Neuronal stem cell (in vitro differentiated cells): ENCODE measurements at regions not wholly inside any gene's neighbourhood (a gene's known extent, or its start where the extent isn't known, plus 50 kb on each side); places are given as distances from the start of the nearest gene placed in this dataset.

Source experiments
- DNase-seq: peaks from one replicate; pipeline ENCODE4 v3.0.0-alpha.2; 2013; ENCODE audit warnings: low spot score
- H2AFZ ChIP-seq: one replicate; pipeline ENCODE4 v1.6.1; 2013; ENCODE audit warnings: mild to moderate bottlenecking, low read length, inconsistent platforms
- H2AK5ac ChIP-seq: 2 replicates; pipeline ENCODE4 v1.6.1; 2013; ENCODE audit warnings: low read depth, mild to moderate bottlenecking, inconsistent platforms, low read length, moderate library complexity, mixed read lengths
- H2BK120ac ChIP-seq: 2 replicates; pipeline ENCODE4 v1.6.1; 2013; ENCODE audit warnings: low read depth, mild to moderate bottlenecking, inconsistent platforms, low read length, moderate library complexity, mixed read lengths
- H2BK12ac ChIP-seq: one replicate; pipeline ENCODE4 v1.6.1; 2013; ENCODE audit warnings: low read length, inconsistent platforms
- H2BK15ac ChIP-seq: 2 replicates; pipeline ENCODE4 v1.6.1; 2013; ENCODE audit warnings: mild to moderate bottlenecking, low read length, inconsistent platforms, mixed read lengths
- H2BK5ac ChIP-seq: one replicate; pipeline ENCODE4 v1.6.1; 2013; ENCODE audit warnings: inconsistent platforms, mild to moderate bottlenecking, low read length, moderate library complexity
- H3K14ac ChIP-seq: one replicate; pipeline ENCODE4 v1.6.1; 2013; ENCODE audit warnings: low read length, inconsistent platforms
- H3K18ac ChIP-seq: 2 replicates; pipeline ENCODE4 v1.6.1; 2013; ENCODE audit warnings: low read length, inconsistent platforms
- H3K23ac ChIP-seq: 2 replicates; pipeline ENCODE4 v1.6.1; 2013; ENCODE audit warnings: low read depth, mild to moderate bottlenecking, mixed read lengths, low read length, inconsistent platforms; ENCODE audit not compliant: poor library complexity
- H3K27ac ChIP-seq: replicated peaks from 3 replicates; pipeline ENCODE4 v1.5.1; 2013; ENCODE audit warnings: low read length, inconsistent platforms
- H3K27me3 ChIP-seq, 3 experiments: 2 replicates each; pipeline ENCODE4 v1.6.1; 2013; ENCODE audit warnings: low read length in 3 of 3, mild to moderate bottlenecking in 2 of 3, inconsistent platforms in 1 of 3, low read depth in 1 of 3, mixed read lengths in 1 of 3, moderate library complexity in 1 of 3; ENCODE audit not compliant: control insufficient read depth in 3 of 3, insufficient read depth in 3 of 3
- H3K36me3 ChIP-seq, 2 donors: replicated peaks in 1 of 2; 2 replicates each; pipeline ENCODE4 v1.6.1; 2013; ENCODE audit warnings: low read length in 2 of 2; ENCODE audit not compliant: control insufficient read depth in 2 of 2, insufficient read depth in 2 of 2
- H3K4ac ChIP-seq: 2 replicates; pipeline ENCODE4 v1.6.1; 2013; ENCODE audit warnings: inconsistent platforms, mild to moderate bottlenecking, low read length, moderate library complexity
- H3K4me1 ChIP-seq, 2 donors: 1 replicate in 1 of 2; 2 replicates in 1 of 2; pipeline ENCODE4 v1.6.1; 2013; ENCODE audit warnings: low read length in 2 of 2, low read depth in 1 of 2; ENCODE audit not compliant: control insufficient read depth in 2 of 2, insufficient read depth in 1 of 2
- H3K4me2 ChIP-seq: one replicate; pipeline ENCODE4 v1.6.1; 2013; ENCODE audit warnings: mild to moderate bottlenecking, low read length, inconsistent platforms; ENCODE audit not compliant: insufficient read depth, poor library complexity, severe bottlenecking
- H3K4me3 ChIP-seq, 2 donors: 2 replicates each; pipeline ENCODE4 v1.5.1; 2013; ENCODE audit warnings: low read length in 2 of 2, mild to moderate bottlenecking in 2 of 2, inconsistent platforms in 1 of 2, moderate library complexity in 1 of 2
- H3K79me1 ChIP-seq: one replicate; pipeline ENCODE4 v1.6.1; 2013; ENCODE audit warnings: low read depth, mild to moderate bottlenecking, inconsistent platforms, low read length, moderate library complexity
- H3K9ac ChIP-seq: one replicate; pipeline ENCODE4 v1.6.1; 2013; ENCODE audit warnings: mild to moderate bottlenecking, low read depth, low read length, inconsistent platforms; ENCODE audit not compliant: poor library complexity
- H3K9me3 ChIP-seq, 2 donors: replicated peaks in 1 of 2; 2 replicates each; pipeline versions ENCODE3 to v1.6.1; 2013; ENCODE audit warnings: low read length in 2 of 2, mild to moderate bottlenecking in 2 of 2, inconsistent platforms in 1 of 2, low read depth in 1 of 2, mixed read lengths in 1 of 2, moderate library complexity in 1 of 2; ENCODE audit not compliant: control insufficient read depth in 2 of 2, insufficient read depth in 1 of 2
- H4K8ac ChIP-seq: one replicate; pipeline ENCODE4 v1.6.1; 2013; ENCODE audit warnings: low read depth, mild to moderate bottlenecking, inconsistent platforms, low read length, moderate library complexity
- H4K91ac ChIP-seq: one replicate; pipeline ENCODE4 v1.6.1; 2013; ENCODE audit warnings: low read length, low read depth, mild to moderate bottlenecking, inconsistent platforms; ENCODE audit not compliant: poor library complexity
- WGBS, 2 donors: extraction: QIAGEN DNeasy Blood & Tissue Kit; methylation state at CpG; one replicate each; pipeline ENCODE4 v1.1.7; 2013; ENCODE audit warnings: missing lambda C conversion rate in 2 of 2, mixed read lengths in 1 of 2; ENCODE audit not compliant: insufficient read length in 2 of 2, insufficient replicate concordance in 1 of 2; ENCODE audit errors: extremely low coverage in 2 of 2; 5-methylcytosine and 5-hydroxymethylcytosine counted together

- no peak overlapping the region for H3K27ac ChIP-seq
- no peaks in the 10 kb centered on the region for H3K79me1 ChIP-seq
- no peaks in the 10 kb centered on the region for H3K36me3 ChIP-seq
- H3K4ac ChIP-seq: no peak overlapping the region
- no peak overlapping the region for H3K18ac ChIP-seq
- no peak overlapping the region for H2BK5ac ChIP-seq
- no peaks in the 10 kb centered on the region for H3K4me1 ChIP-seq
- no peak overlapping the region for H3K14ac ChIP-seq
- H2AK5ac ChIP-seq: no peak overlapping the region
- no peak overlapping the region for H3K23ac ChIP-seq
- H2BK12ac ChIP-seq: no peak overlapping the region
- no peak for DNase-seq
- no peak overlapping the region for H3K9ac ChIP-seq
- no peak overlapping the region for H2BK120ac ChIP-seq
- WGBS, 2 donors: no CpG with 5 or more reads among the region's 11 CpGs
- H3K9me3 ChIP-seq: peaks cover 0 to 1% of the 10 kb centered on the region in 2 donors
- H3K27me3 ChIP-seq: no peaks in the 10 kb centered on the region
- no peak overlapping the region for H3K4me3 ChIP-seq
- no peak overlapping the region for H3K4me2 ChIP-seq
- no peak overlapping the region for H4K91ac ChIP-seq
- H2AFZ ChIP-seq: no peak overlapping the region
- no peak overlapping the region for H2BK15ac ChIP-seq
- no peak overlapping the region for H4K8ac ChIP-seq
Measured at GRCh38 chr4:58435871-58436270, 1325.7 kb upstream of the IGFBP7 start.

- no peak overlapping the region for H2BK15ac ChIP-seq
- H4K8ac ChIP-seq: no peak overlapping the region
- no peak overlapping the region for H3K9ac ChIP-seq
- no peak overlapping the region for H3K4me2 ChIP-seq
- no peak overlapping the region for H2BK120ac ChIP-seq
- no peaks in the 10 kb centered on the region for H3K9me3 ChIP-seq
- no peak overlapping the region for H3K23ac ChIP-seq
- no peak overlapping the region for H2AK5ac ChIP-seq
- DNase-seq: no peak
- no peaks in the 10 kb centered on the region for H3K4me1 ChIP-seq
- no peak overlapping the region for H3K4me3 ChIP-seq
- no CpG with 5 or more reads among the region's 1 CpG for WGBS, 2 donors
- H3K79me1 ChIP-seq: no peaks in the 10 kb centered on the region
- no peaks in the 10 kb centered on the region for H3K36me3 ChIP-seq
- H3K27me3 ChIP-seq: no peaks in the 10 kb centered on the region
- H2AFZ ChIP-seq: no peak overlapping the region
- no peak overlapping the region for H3K14ac ChIP-seq
- no peak overlapping the region for H3K18ac ChIP-seq
- H4K91ac ChIP-seq: no peak overlapping the region
- H2BK12ac ChIP-seq: no peak overlapping the region
- no peak overlapping the region for H3K27ac ChIP-seq
- H3K4ac ChIP-seq: no peak overlapping the region
- H2BK5ac ChIP-seq: no peak overlapping the region
Measured at GRCh38 chr4:58413849-58414248, 1303.7 kb upstream of the IGFBP7 start.

GRCh38 chr4:58411904-58412303 lies 1301.7 kb upstream of the IGFBP7 start:
- Histone ChIP-seq H3K79me1 (no peaks in the 10 kb centered on the region), H4K91ac (no peak overlapping the region), H3K4me1 (no peaks in the 10 kb centered on the region), H2BK12ac (no peak overlapping the region), H2BK15ac (no peak overlapping the region), H3K4ac (no peak overlapping the region), H3K14ac (no peak overlapping the region), H3K4me2 (no peak overlapping the region), H2BK5ac (no peak overlapping the region), H3K27ac (no peak overlapping the region), H4K8ac (no peak overlapping the region), H3K23ac (no peak overlapping the region), H3K9ac (no peak overlapping the region), H3K27me3 (no peaks in the 10 kb centered on the region), H2AK5ac (no peak overlapping the region), H2BK120ac (no peak overlapping the region), H3K36me3 (no peaks in the 10 kb centered on the region), H2AFZ (no peak overlapping the region), H3K4me3 (no peak overlapping the region), H3K9me3 (no peaks in the 10 kb centered on the region), H3K18ac (no peak overlapping the region)
- WGBS, 2 donors: 100% methylated on average over 1 of the region's 2 CpGs; no CpG with 5 or more reads in 1 of the 2 donors
- DNase-seq: no peak

GRCh38 chr4:58406762-58407161 lies 1296.6 kb upstream of the IGFBP7 start:
- H3K36me3 ChIP-seq: no peaks in the 10 kb centered on the region
- no peak overlapping the region for H3K9ac ChIP-seq
- no peak overlapping the region for H2BK15ac ChIP-seq
- WGBS, 2 donors: no CpG with 5 or more reads among the region's 2 CpGs
- no peaks in the 10 kb centered on the region for H3K9me3 ChIP-seq
- H2BK5ac ChIP-seq: no peak overlapping the region
- no peak for DNase-seq
- no peak overlapping the region for H3K27ac ChIP-seq
- no peaks in the 10 kb centered on the region for H3K27me3 ChIP-seq
- H2AFZ ChIP-seq: no peak overlapping the region
- no peak overlapping the region for H2AK5ac ChIP-seq
- H3K4me1 ChIP-seq: no peaks in the 10 kb centered on the region
- no peak overlapping the region for H2BK120ac ChIP-seq
- H3K79me1 ChIP-seq: no peaks in the 10 kb centered on the region
- H3K14ac ChIP-seq: no peak overlapping the region
- no peak overlapping the region for H4K91ac ChIP-seq
- H3K4me2 ChIP-seq: no peak overlapping the region
- no peak overlapping the region for H3K18ac ChIP-seq
- H4K8ac ChIP-seq: no peak overlapping the region
- no peak overlapping the region for H3K23ac ChIP-seq
- H2BK12ac ChIP-seq: no peak overlapping the region
- no peak overlapping the region for H3K4ac ChIP-seq
- no peak overlapping the region for H3K4me3 ChIP-seq
